HG02981 (cell line): ENCODE measurements at regions not wholly inside any gene's neighbourhood (a gene's known extent, or its start where the extent isn't known, plus 50 kb on each side); places are given as distances from the start of the nearest gene placed in this dataset.
A peak's percentile ranks its signal among the peaks of the same experiment; 100 is the strongest.
"Not testable (repeated sequence)": the region's sequence is repeated elsewhere in the genome, so short reads cannot be mapped to it uniquely, and the experiment has no call there.

Experiments
- ATAC-seq: cut with Tn5 transposase; IDR thresholded peaks from one replicate; pipeline ENCODE4 v1.9.1; 2021; ENCODE audit warnings: mild to moderate bottlenecking, moderate library complexity; ENCODE audit not compliant: unreplicated experiment

DNA sequence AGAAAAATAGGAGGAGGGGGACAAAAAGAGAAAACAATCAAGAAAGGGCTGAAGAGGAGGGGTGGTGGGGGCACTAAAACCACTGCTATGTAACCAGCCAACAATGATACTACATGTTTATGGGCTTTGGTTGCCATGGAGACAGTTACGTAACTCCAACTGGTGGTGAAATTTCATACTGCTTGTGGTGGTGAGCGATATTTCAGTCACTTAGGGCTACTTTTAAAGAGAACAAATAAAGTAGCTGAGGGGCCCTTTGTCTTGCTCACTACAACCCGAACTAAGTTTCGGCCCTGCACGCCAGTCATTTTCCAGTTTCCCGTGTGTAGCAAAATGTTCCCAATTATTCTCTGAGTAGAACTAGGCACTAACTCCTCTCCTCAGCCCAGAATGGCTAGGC, 275.2 kb upstream of the EDA2R start:
- no peak for ATAC-seq

DNA sequence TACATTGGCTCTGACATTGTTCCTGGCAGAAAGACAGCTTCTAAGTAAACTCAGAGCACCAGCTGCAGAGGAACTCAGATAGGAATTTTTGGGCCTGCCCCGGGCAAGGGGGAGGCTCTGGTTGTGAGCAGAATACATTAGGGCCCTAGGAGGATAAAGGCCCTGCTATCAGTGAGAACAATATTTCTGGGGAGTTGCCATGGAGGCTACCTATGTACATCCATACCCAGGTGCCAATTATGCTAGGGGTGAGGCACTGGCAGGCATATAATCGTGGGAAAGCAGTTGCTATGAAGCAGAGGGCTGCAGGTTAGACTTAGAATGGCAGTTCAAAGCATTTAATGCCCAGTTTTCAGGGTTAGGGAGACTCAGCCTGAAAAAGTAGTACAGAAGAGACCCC, 273.5 kb upstream of the EDA2R start:
- ATAC-seq, result no peak

DNA sequence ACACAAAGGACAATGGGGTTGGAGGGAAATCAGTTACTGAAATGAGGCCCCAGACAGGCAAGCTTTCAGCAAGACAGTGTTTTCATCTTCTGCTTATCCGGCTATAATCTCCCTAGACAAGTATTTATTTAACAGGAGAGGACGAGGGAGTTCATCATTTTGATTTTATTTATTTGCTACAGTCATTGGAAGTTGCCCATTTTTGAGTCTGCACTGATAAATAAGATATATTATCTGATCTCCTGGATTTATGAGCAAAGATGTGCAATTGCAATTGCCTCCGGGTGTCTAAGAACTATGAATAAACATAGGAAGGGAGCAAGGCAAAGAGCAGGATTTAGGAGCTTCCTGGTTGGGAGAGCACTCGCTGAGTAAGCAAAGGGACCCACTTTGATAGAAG, 263.2 kb upstream of the EDA2R start:
- ATAC-seq, result no peak

DNA sequence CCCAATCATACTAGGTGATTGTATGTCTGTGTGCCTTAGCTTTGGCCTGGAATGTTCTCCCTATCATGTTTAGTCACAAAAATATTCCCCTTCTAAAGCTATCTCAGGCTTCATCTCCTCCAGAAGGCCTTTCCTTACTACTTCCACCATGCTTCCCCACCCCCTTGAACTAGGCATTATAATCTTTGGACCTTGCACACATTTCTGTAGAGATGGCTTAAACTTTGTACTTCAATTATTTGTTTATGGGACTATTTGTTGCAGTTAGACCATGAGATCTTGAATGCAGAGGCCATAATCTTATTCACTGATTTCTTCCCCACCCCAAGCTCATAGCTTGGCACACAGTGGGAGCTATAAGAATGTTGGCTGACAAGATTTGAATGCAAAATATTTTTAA, 262.0 kb upstream of the EDA2R start:
- no peak for ATAC-seq

DNA sequence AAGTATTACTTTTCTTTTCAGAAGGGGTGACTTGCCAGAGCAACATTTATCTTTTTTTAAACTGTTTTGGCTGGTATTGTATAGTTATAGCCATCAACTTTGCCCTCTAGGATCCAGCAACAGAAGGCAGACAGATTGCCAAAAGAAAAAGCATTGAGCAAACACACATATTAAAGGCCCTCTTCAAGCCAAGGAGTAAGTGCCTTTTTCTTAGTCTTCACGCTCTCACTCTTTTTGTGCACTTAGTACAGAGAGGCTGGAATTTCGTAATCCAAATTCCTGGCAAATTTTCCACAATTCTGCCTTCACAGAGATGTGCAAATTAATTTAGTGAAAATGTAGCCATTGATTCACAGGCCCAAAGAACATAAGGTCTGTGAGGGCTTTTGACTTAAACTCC, 253.1 kb upstream of the EDA2R start:
- ATAC-seq, result no peak

DNA sequence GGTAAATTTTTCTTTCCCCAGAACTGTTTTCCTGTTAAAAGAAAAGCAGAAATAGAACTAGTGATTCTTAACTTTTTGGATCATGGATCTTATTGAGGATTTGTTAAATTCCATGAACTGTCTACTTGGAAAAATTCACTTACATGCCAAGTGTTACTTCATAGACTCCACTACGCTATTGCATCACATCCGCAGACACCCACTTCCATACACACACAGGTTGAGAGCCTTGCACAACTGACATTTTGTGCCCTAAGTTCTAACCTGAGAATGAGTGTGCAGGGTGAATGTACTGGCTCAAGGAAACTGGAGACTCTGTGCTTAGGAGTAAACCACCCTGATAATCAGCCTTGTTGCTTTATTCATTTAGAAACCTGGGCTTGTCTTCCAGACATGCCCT, 250.5 kb upstream of the EDA2R start:
- ATAC-seq, result no peak

DNA sequence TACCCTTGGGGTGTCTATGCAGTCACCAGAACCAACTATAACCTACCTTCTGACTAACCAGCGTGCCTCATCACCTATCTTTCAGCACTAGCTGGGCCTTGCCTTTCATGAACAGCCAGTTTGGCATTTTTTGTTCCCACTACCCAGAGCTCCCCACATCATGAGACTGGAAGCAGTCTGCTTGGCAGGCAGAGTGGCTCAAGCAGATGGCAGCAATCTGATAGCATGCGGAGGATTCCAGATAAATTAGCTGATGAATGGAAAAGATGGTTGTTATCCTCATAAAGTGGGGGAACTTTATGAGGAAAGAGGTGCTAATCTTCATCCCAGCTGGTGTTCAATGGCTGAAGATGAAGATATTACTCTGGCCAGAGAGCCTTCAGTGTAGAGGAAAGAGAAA, 243.2 kb upstream of the EDA2R start:
- ATAC-seq, result no peak

DNA sequence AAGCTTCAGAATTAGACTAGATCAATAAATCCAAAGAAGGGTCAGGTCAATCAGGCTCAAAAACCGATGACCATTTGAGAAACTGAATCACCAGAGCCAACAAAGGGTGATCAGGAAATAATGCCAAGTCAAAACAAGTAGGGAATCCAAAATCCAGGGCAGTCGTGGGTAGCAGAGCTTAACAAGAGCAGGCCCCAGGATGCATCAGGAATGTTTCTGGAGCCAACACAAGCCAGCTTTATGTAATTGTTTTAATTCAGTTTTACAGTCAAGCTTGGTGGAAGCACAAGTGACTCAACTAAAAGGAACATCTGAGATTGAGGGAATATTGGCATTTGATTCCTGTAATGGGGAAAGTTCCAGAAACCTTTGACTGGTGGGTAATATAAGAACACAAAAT, 237.9 kb upstream of the EDA2R start:
- no peak for ATAC-seq

DNA sequence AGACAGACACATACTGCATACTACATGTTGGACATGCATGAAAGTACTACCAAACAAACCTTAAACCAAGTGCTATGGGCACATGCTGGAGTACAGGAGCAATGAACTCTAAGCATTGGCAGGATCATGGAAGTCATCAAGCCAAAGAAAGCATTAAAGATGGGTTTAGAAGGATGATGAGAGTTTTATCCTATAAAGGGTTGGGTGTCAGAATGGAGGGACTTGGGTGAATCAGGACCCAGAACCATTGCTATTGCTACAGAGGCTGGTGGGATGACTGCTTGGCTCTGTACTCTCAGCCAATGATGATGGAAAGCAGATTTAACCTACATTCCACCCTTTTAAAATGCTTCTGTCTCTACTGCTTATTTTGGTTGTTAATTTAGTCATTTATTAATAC, 233.9 kb upstream of the EDA2R start:
- ATAC-seq, result no peak

DNA sequence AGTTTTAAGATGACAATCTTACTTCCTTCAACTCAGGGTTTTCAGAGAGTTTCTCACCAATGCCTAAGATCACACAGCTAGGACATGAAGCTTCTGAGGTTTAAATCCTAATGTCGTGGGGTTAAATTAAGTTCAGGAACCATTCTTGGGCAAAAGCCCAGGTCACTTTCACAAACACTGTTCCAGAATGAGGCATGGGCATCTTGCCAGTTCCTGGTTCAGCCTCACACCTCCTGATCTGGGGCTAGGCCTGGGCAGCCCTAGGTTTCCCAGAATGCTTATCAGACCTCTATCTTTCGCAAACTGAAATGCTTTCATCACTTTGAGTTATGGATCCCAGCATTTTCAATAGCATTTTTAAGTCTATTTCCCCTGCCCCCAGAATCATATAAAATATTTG, 224.8 kb upstream of the EDA2R start:
- no peak for ATAC-seq

DNA sequence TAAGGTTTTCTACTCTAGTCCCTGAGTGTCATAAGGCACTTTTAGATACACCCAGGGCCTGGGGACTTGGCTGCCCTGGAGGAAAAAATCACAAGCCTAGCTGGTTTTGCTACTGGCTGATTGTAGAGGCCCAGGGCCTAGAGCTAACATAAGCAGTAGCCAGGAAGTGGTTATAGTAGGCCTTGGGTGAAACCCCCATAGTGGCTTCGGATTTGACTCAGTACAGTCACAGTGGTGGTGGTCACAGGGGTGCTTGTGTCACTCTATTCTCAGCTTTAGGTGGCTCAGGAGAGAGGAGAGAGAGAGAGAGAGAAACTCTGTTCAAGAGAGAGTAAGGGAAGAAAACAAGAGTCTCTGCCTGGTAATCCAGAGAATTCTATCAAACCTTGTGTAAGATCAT, 194.5 kb upstream of the EDA2R start:
- peak; percentile 91 for ATAC-seq

DNA sequence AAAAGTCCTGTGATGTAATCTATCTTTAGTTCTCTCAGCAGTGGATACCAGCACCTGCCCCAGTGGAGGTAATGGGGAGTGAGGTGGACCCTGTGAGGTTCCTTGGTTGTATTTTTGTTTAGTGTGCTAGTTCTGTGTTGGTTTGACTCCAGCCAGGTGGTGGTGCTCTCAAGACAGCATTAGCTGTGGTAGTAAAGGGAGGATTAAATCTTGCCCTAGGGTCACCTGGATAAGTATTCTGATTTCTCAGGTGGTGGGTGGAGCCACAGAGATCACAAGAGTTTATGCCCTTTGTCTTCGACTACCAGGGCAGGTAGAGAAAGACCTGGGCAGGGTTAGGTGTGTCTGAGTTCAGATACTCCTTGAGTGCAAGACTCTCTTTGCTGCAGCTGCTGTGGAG, 176.3 kb upstream of the EDA2R start:
- ATAC-seq, result no peak

DNA sequence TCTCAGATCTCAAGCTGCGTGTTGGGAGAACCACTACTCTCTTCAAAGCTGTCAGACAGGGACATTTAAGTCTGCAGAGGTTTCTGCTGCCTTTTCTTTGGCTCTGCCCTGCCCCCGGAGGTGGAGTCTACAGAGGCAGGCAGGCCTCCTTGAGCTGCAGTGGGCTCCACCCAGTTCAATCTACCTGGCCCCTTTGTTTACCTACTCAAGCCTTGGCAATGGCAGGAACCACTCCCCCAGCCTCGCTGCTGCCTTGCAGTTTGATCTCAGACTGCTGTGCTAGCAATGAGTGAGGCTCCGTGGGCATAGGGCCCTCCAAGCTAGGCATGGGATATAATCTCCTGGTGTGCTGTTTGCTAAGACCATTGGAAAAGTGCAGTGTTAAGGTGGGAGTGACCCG, 155.6 kb upstream of the EDA2R start:
- ATAC-seq, result not testable (repeated sequence)

DNA sequence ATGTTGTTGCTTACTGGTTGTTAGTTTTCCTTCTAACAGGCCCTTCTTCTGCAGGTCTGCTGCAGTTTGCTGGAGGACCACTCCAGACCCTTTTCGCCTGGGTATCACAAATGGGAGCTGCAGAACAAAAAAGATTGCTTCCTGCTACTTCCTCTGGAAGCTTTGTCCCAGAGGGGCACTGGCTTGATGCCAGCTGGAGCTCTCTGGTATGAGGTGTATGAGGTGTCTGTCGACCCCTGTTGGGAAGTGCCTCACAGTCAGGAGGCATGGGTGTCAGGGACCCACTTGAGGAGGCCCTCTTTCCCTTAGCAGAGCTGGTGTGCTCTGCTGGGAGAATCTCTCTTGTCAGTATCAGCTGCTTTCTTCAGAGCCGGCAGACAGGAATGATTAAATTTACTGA, 127.4 kb upstream of the EDA2R start:
- no peak for ATAC-seq

DNA sequence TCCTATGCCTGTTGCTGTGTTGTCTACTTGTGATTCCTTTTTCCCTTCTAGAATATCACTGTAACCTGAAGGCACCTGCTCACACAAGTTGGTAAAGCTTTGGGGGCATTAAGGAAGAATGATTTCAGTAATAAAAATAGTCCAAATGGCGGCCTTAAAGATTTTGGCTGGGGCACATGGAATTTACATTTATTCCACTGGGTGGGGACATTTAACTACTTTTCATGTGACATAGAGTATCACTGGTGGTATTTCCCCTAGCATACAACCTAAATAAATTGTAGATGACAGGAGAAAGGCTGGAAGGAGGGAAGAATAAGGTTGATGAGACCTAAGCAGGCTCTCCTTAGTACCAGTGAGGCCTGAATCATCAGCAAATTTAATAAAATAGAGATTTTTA, 121.8 kb upstream of the EDA2R start:
- no peak for ATAC-seq

DNA sequence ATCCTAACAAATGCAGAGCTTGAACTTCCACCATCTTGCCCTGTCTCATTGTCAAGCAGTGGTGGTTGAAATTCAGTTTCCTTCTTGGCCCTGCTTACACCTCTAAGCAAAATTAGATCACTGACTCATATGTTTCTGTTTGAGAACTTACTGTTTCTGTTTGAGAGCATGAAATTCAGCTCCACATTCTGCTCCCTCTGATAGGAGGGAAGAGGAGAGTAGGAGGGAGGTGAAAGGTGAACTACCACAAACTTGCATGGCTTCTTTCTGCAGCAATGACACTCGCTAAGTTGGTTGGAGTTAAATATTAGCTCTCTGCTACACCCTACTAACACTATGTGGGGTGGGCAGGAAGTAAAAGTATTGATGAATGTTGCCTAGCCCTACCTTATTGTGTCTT, 117.8 kb upstream of the EDA2R start:
- no peak for ATAC-seq

DNA sequence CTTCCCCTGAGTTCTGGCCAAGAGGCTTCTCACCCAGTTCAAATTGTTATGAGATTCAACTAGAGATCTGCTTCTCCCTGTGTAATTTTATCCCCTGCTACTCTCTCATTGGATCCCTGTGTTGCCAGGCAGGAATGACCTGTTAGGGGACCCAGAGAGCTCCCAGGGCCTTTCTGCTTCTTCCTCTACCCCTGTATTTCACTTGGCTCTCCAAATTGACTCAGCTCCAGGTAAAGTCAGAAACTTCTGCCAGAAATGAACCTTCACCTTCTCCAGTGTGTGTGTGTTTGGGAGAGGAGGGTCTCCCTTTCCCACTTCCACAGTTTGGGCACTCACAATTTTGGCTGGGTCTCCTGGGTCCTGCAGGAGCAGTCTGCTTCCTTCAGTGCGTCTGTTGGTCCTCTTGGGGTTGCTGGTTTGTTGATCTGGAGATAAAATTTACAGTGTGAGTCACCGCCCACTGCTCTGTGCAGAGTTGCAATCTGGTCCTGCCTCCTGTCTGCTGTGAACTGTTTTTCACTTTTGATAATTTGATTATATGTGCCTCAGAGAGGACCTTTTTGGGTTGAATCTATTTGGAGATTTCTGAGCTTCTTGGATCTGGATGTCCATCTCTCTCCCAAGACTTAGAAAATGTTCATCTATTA, 112.4 kb upstream of the EDA2R start:
- ATAC-seq, result no peak

DNA sequence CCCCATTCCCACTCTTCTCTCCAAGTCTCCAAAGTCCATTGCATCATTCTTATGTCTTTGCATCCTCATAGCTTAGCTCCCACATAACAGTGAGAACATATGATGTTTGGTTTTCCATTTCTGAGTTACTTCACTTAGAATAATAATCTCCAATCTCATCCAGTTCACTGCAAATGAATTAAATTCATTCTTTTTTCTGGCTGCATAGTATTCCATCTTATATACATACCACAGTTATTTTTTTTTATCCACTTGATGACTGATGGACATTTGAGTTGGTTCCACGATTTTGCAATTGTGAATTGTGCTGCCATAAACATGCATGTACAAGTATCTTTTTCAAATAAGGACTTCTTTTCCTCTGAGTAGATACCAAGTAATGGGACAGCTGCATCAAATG, 105.6 kb upstream of the EDA2R start:
- not testable (repeated sequence) for ATAC-seq

DNA sequence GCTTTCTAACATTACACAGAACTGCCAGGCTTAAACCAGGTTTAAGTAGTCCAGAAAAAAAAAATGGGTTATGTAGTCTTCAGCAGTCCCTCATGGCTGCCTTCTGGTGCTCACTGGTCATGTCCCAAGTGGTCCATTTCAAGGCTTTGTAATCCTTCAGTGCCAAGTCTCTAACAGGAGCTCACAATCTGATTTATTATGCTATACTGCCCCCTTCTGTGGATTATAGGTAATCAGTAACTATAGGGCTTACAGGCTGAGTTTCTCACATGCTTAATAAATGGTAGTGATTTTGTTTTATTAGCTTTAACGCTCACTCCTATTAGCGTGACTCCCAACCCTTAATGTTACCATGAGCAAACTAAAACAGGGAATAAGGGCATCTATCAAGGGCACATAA, 92.5 kb upstream of the EDA2R start:
- ATAC-seq, result no peak

DNA sequence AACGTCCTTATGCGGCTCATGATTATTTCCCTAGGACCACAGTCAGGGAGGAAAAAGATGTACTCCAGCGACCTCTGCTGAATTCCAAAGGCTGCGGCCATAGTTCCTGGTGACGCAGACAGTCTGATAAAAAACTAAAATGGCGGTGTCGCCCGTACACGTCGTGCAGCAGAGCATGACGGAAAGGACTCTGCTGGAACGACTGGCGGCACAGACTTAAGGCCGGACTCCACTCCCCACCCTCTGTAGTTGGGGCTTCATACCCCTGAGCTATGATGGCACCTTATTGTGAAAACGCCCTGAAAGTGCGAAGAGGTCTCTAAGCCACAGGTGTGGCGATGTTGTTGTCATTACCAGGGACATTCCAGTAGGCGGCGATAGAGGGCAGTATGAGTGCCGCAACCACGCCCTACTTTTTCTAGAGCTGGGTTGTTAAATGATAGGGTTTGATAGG, 90.0 kb upstream of the EDA2R start:
- no peak for ATAC-seq

DNA sequence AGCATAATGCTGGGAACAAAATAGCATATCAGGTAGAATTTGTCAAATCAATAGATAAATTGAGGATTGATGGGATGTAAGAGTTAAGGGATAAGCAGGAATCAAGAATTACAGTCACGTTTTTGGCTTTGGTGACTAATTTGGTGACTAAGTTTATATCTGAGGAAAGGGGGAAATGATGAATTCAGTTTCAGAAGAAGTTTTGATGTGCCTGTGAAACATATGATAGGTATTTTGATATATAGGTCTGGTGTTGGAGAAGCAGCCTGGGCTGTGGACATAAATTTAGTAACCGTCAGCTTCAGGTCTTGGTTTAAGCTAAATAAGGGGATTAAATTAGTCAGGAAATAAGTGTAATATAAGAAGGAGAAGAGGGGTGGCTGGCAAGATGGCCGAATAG, 79.0 kb upstream of the EDA2R start:
- no peak for ATAC-seq

DNA sequence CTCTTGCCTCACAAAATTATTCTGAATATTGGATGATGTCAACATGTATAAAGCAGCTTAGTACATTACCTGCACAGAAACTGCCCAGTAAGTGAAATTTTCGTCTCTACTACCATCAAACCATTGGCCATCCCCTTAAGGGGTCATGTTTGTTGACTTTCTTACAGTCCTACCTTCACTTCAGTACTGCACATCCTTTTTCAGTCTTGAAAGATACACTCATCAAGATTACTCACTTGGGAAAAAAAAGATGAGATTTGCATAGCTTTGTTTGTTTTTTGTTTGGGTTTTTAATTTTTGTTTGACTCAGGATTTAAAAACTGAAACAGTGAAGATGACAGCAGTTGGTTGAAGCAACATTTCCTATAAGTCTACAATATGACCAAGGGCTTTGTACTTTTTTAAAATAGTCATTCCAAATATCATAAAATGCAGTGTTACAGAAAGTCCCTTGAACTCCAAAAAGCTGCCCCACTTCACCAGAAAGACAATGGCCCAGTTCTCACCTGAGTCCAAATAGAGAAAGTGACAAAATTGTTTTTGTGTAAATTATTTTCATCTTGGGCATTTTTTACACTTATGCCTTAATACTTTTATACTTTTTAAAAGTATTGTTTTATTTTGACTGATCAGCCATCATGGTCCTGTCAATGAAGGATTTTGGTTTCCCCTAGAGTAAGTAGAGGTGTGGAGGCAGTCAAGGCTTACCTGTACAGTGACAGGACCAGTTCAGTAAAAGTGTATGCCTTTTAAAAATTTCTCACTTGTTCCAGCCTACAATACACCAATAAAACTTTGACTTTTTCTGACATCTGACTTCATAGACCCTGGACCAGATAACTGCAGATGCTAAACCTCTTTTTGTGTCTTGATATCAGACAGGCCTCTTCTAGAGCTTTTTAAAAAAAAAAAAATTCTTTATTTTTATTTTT, 59.7 kb upstream of the EDA2R start:
- no peak for ATAC-seq
